ENCODE measurements at regions not wholly inside any gene's neighbourhood (a gene's known extent, or its start where the extent isn't known, plus 50 kb on each side); places are given as distances from the start of the nearest gene placed in this dataset.

DNA sequence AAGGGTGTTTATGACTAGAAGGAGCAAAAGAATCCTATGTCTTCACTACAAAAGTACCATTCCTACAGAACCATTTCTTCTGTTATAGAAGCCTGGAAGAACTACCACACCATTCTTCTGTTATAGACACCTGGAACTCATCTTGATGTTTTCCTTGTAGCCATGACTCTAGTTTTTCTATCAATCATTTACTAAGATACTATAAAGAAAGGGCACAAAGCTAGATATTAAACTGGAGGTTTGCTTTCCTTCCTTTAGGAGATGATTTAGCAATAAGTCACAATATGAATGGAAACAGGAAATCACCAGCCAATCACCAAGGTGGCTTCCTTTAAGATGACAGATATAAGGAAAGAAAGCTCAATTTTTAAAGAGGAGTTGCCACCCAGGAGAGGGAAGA is 100.3 kb upstream of the NEUROD1 start:
- DNase-seq (ENCODE audit: low spot score): no peak
- no peak for TF ChIP-seq CTCF (IDR thresholded peaks at IDR 0.05; ENCODE audit: borderline replicate concordance, control extremely low read depth, extremely low read depth, insufficient read depth, missing control alignments)
- in situ Hi-C loops (cut with MboI; ENCODE audit: low sequenced_read_pairs, unreplicated experiment): no loop called here

GRCh38 chr2:181781078-181781786 is 100.9 kb upstream of the NEUROD1 start:
- in situ Hi-C loops (cut with MboI; ENCODE audit: low sequenced_read_pairs, unreplicated experiment): no loop called here
- no peak for DNase-seq (ENCODE audit: low spot score)
- TF ChIP-seq CTCF (IDR thresholded peaks at IDR 0.05; ENCODE audit: borderline replicate concordance, control extremely low read depth, extremely low read depth, insufficient read depth, missing control alignments): no peak

DNA sequence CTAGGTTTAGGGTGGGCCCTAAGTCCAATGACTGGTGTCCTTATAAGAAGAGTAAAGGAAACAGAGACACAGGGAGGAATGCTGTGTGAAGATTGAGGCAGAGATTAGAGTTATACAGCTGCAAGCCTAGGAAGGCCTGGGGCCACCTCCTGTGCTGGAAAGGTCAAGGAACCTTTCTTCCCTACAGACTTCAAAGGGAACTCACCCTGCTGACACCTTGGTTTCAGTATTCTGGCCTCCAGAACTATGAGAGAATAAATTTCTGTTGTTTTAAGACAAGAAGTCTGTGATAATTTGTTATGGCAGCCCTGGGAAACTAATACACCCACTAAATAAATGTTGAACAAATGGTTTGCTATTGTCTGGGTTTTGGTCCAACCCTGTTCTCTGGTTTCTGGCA is 102.3 kb upstream of the NEUROD1 start:
- no peak for DNase-seq (ENCODE audit: low spot score)
- in situ Hi-C loops (cut with MboI; ENCODE audit: low sequenced_read_pairs, unreplicated experiment): no loop called here
- TF ChIP-seq CTCF (IDR thresholded peaks at IDR 0.05; ENCODE audit: borderline replicate concordance, control extremely low read depth, extremely low read depth, insufficient read depth, missing control alignments): no peak

GRCh38 chr2:181784556-181784955 is 104.2 kb upstream of the NEUROD1 start:
- in situ Hi-C loops (cut with MboI; ENCODE audit: low sequenced_read_pairs, unreplicated experiment): no loop called here
- no peak for TF ChIP-seq CTCF (IDR thresholded peaks at IDR 0.05; ENCODE audit: borderline replicate concordance, control extremely low read depth, extremely low read depth, insufficient read depth, missing control alignments)
- DNase-seq (ENCODE audit: low spot score): no peak

DNA sequence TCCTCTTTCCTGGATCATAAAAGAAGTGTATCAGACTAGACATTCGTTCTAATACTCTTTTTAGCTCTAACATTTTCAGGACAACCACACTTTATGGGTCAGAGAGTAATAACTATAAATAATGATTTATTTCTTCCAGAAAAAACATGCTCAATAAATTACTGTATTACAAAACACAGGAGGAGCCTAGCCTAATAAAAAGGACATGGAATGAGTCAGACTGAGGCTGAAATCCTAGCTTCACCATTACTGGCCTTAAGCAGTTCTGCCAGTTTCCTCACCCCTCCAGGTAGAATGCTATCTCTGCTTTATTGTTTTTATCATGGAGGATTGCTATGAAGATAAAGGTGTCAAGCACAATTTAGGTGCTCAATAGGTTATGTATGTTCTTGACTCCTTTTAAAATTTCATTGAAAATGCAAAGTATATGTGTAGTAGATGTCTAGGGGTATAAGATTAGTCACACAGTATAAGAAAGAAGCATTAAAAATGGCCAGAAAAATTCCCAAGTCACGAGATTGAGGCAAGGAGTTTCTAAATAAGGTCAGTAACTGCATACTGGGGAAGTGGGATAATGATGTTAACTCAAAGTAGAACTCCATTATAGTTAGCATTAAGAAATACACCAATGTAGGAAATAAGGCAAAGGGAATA is 105.5 kb upstream of the NEUROD1 start:
- in situ Hi-C loops (cut with MboI; ENCODE audit: low sequenced_read_pairs, unreplicated experiment): no loop called here
- TF ChIP-seq CTCF (IDR thresholded peaks at IDR 0.05; ENCODE audit: borderline replicate concordance, control extremely low read depth, extremely low read depth, insufficient read depth, missing control alignments): no peak
- no peak for DNase-seq (ENCODE audit: low spot score)

- in situ Hi-C loops (cut with MboI; ENCODE audit: low sequenced_read_pairs, unreplicated experiment): no loop called here
- no peak for TF ChIP-seq CTCF (IDR thresholded peaks at IDR 0.05; ENCODE audit: borderline replicate concordance, control extremely low read depth, extremely low read depth, insufficient read depth, missing control alignments)
- DNase-seq (ENCODE audit: low spot score): no peak
Measured at GRCh38 chr2:181786371-181787228, 104.9 kb upstream of the ITPRID2 start.
